K562 (cell line): ENCODE measurements at regions not wholly inside any gene's neighbourhood (a gene's known extent, or its start where the extent isn't known, plus 50 kb on each side); places are given as distances from the start of the nearest gene placed in this dataset.
A peak's percentile ranks its signal among the peaks of the same experiment; 100 is the strongest.

Experiments used
- ARID2 ChIP-seq: fragments of 450-650 bp; IDR thresholded peaks from 2 replicates; pipeline ENCODE4 v1.6.1; 2017; ENCODE audit warnings: antibody characterized with exemption, mild to moderate bottlenecking
- ATF3 ChIP-seq, 2 experiments: fragments of 450-650 bp in 1 of 2; sonication (generic) in 1 of 2; formaldehyde crosslinking in 1 of 2; IDR thresholded peaks in 1 of 2; conservative IDR thresholded peaks in 1 of 2; 2 replicates each; pipeline versions ENCODE4 v1.6.1 to v1.8.1; 2016 to 2023; ENCODE audit warnings: mild to moderate bottlenecking in 2 of 2, moderate library complexity in 2 of 2, inconsistent platforms in 1 of 2, missing genetic modification reagents in 1 of 2
- CBFA2T2 ChIP-seq: fragments of 450-650 bp; conservative IDR thresholded peaks from 2 replicates; pipeline ENCODE4 v1.6.1; 2017; ENCODE audit warnings: mild to moderate bottlenecking
- CHD4 ChIP-seq: fragments of 200-600 bp; sonication (generic); IDR thresholded peaks from 3 replicates; pipeline ENCODE4 v1.6.1; 2012; ENCODE audit warnings: low read depth, mild to moderate bottlenecking, mixed read lengths, low read length, inconsistent platforms; ENCODE audit not compliant: insufficient read depth, insufficient replicate concordance, poor library complexity, severe bottlenecking
- CREB3 ChIP-seq: fragments of 450-650 bp; conservative IDR thresholded peaks from 2 replicates; pipeline ENCODE4 v1.6.1; 2016; ENCODE audit warnings: missing genetic modification characterization, low read depth, mild to moderate bottlenecking, missing compliant biosample characterization, moderate library complexity
- DMBX1 ChIP-seq: fragments of 250-450 bp; sonication (Bioruptor Pico); IDR thresholded peaks from 2 replicates; pipeline ENCODE4 v1.8.0; 2022; ENCODE audit warnings: inconsistent platforms, mild to moderate bottlenecking, moderate library complexity, borderline replicate concordance
- FOXK1 ChIP-seq: sonication (generic); formaldehyde crosslinking; IDR thresholded peaks from 2 replicates; pipeline ENCODE4 v1.8.0; 2022; ENCODE audit warnings: missing genetic modification reagents, mild to moderate bottlenecking, borderline replicate concordance
- FOXM1 ChIP-seq, 2 experiments: fragments of 450-650 bp in 1 of 2; sonication (generic) in 1 of 2; formaldehyde crosslinking in 1 of 2; IDR thresholded peaks; 2 replicates each; pipeline versions ENCODE4 v1.6.1 to v1.9.0; 2017 to 2022; ENCODE audit warnings: low read depth in 2 of 2, mild to moderate bottlenecking in 2 of 2, missing genetic modification reagents in 1 of 2, moderate library complexity in 1 of 2
- HMG20A ChIP-seq: fragments of 450-650 bp; formaldehyde crosslinking; conservative IDR thresholded peaks from 2 replicates; pipeline ENCODE4 v1.4.0; 2020; ENCODE audit warnings: mild to moderate bottlenecking, mixed read lengths
- IFI16 ChIP-seq: fragments of 250-450 bp; sonication (Bioruptor Pico); IDR thresholded peaks from 2 replicates; pipeline ENCODE4 v2.1.2; 2022; ENCODE audit warnings: mild to moderate bottlenecking, inconsistent platforms
- MAFF ChIP-seq: IDR thresholded peaks from 2 replicates; pipeline ENCODE4 v1.6.1; 2012; ENCODE audit warnings: low read length, improper control_type of control experiment
- SAFB2 ChIP-seq: fragments of 200-400 bp; formaldehyde crosslinking; IDR thresholded peaks from 2 replicates; pipeline ENCODE4 v1.6.1; 2018; ENCODE audit warnings: borderline replicate concordance, low read length, low read depth, moderate library complexity; ENCODE audit not compliant: severe bottlenecking
- SPI1 ChIP-seq: IDR thresholded peaks from 2 replicates; pipeline ENCODE4 v1.6.1; 2011; ENCODE audit warnings: low read depth, low read length, control low read depth, borderline replicate concordance
- TAF9B ChIP-seq: fragments of 450-650 bp; IDR thresholded peaks from 2 replicates; pipeline ENCODE4 v1.6.1; 2018; ENCODE audit warnings: mild to moderate bottlenecking; ENCODE audit not compliant: partially characterized antibody
- ZNF23 ChIP-seq: fragments of 250-450 bp; sonication (Bioruptor Pico); IDR thresholded peaks from 2 replicates; pipeline ENCODE4 v1.4.0; 2020; ENCODE audit warnings: mild to moderate bottlenecking
- ZNF316 ChIP-seq: fragments of 450-650 bp; IDR thresholded peaks from 2 replicates; pipeline ENCODE4 v1.6.1; 2016
- ZNF740 ChIP-seq, 3 experiments: fragments of 200-800 bp in 1 of 3; sonication (Bioruptor generic) in 1 of 3; sonication (generic) in 1 of 3; formaldehyde crosslinking in 1 of 3; IDR thresholded peaks; 2 replicates each; pipeline versions ENCODE4 v1.6.1 to v1.8.0; 2016 to 2022; ENCODE audit warnings: mild to moderate bottlenecking in 2 of 3, missing compliant biosample characterization in 2 of 3, missing genetic modification characterization in 2 of 3, missing genetic modification reagents in 1 of 3
- TF ChIP-seq, protein P1 (sequence below): fragments of 450-650 bp; formaldehyde crosslinking; IDR thresholded peaks from 2 replicates; pipeline ENCODE4 v1.4.0; 2020; ENCODE audit warnings: mild to moderate bottlenecking, moderate library complexity
- TF ChIP-seq, protein P2 (sequence below): fragments of 250-450 bp; sonication (Bioruptor Pico); IDR thresholded peaks from 2 replicates; pipeline ENCODE4 v1.4.0; 2020; ENCODE audit warnings: mild to moderate bottlenecking, moderate library complexity

- TF ChIP-seq SPI1 (no peak), ZNF23 (CRISPR knock-in tag) (0 out of 2 replicates have a peak, but pooled peaks have one; percentile 32), FOXM1 (IDR thresholded peaks at IDR 0.05; ENCODE audit: low read depth) (no peak), FOXM1 (CRISPR knock-in tag; IDR thresholded peaks at IDR 0.05; ENCODE audit: low read depth) (no peak; the same call in 1 of the 2 replicates), CHD4 (peak; percentile 5), CBFA2T2 (no peak), CREB3 (tag) (no peak), SAFB2 (no peak), FOXK1 (CRISPR knock-in tag) (no peak), ATF3 (IDR thresholded peaks at IDR 0.05) (no peak), ATF3 (CRISPR knock-in tag; conservative IDR thresholded peaks at IDR 0.05) (no peak), DMBX1 (CRISPR knock-in tag) (no peak; the same call in 1 of the 2 replicates), IFI16 (CRISPR knock-in tag) (no peak), ZNF740 (CRISPR knock-in tag; IDR thresholded peaks at IDR 0.05) (no peak), ZNF740 (tag; IDR thresholded peaks at IDR 0.05) (no peak), HMG20A (CRISPR knock-in tag) (no peak; the same call in 1 of the 2 replicates), MAFF (no peak), TAF9B (no peak), ARID2 (no peak; the same call in 1 of the 2 replicates), ZNF316 (no peak)
- TF ChIP-seq, protein P1, sequence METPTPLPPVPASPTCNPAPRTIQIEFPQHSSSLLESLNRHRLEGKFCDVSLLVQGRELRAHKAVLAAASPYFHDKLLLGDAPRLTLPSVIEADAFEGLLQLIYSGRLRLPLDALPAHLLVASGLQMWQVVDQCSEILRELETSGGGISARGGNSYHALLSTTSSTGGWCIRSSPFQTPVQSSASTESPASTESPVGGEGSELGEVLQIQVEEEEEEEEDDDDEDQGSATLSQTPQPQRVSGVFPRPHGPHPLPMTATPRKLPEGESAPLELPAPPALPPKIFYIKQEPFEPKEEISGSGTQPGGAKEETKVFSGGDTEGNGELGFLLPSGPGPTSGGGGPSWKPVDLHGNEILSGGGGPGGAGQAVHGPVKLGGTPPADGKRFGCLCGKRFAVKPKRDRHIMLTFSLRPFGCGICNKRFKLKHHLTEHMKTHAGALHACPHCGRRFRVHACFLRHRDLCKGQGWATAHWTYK (CRISPR knock-in tag): peak; percentile 92
- TF ChIP-seq, protein P2, sequence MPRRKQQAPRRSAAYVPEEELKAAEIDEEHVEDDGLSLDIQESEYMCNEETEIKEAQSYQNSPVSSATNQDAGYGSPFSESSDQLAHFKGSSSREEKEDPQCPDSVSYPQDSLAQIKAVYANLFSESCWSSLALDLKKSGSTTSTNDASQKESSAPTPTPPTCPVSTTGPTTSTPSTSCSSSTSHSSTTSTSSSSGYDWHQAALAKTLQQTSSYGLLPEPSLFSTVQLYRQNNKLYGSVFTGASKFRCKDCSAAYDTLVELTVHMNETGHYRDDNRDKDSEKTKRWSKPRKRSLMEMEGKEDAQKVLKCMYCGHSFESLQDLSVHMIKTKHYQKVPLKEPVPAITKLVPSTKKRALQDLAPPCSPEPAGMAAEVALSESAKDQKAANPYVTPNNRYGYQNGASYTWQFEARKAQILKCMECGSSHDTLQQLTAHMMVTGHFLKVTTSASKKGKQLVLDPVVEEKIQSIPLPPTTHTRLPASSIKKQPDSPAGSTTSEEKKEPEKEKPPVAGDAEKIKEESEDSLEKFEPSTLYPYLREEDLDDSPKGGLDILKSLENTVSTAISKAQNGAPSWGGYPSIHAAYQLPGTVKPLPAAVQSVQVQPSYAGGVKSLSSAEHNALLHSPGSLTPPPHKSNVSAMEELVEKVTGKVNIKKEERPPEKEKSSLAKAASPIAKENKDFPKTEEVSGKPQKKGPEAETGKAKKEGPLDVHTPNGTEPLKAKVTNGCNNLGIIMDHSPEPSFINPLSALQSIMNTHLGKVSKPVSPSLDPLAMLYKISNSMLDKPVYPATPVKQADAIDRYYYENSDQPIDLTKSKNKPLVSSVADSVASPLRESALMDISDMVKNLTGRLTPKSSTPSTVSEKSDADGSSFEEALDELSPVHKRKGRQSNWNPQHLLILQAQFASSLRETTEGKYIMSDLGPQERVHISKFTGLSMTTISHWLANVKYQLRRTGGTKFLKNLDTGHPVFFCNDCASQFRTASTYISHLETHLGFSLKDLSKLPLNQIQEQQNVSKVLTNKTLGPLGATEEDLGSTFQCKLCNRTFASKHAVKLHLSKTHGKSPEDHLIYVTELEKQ (CRISPR knock-in tag): no peak
Observed at GRCh38 chr6:26205161-26205624, 118.0 kb downstream of the HFE start (continued).
